ENCODE measurements at regions not wholly inside any gene's neighbourhood (a gene's known extent, or its start where the extent isn't known, plus 50 kb on each side); places are given as distances from the start of the nearest gene placed in this dataset.

GRCh38 chr1:228809621-228810394, 74.5 kb downstream of the RHOU start (continued):
- TF ChIP-seq ZNF781 (CRISPR knock-in tag; IDR thresholded peaks at IDR 0.05; ENCODE audit: borderline replicate concordance, not compliant biosample characterization) = no peak

DNA sequence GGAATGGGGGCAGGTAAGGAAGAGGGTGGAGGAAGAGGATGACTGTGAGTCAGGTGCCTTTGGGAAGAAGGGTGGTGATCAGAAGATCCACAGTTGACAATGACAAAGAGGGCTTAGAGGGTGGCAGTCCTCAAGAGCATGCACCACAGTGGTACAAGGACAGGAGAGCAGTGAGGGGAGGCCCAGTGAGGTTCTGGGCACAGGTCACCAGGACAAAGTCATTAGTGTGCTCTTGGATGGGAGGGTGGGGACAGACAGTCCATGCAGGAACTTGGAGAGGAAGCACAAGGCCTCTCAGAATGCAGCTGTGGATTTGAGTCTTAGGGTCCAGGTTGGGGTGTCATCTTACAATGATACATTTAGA, 75.1 kb downstream of the RHOU start:
- no peak overlapping the region for H2AFZ ChIP-seq (ENCODE audit: low read length)
- H3K27ac ChIP-seq (ENCODE audit: extremely low read length, insufficient read depth, low read length) = no peak overlapping the region
- H3K79me2 ChIP-seq (ENCODE audit: insufficient read depth, low read length) = no peaks in the 10 kb centered on the region
- in situ Hi-C loops (cut with HindIII; ENCODE audit: extremely low pct_ligation_motif_present, low pct_unique_long_range_greater_than_20kb) (no loop called here), intact Hi-C loops (cut with micrococcal nuclease; ENCODE audit: unreplicated experiment) (no loop called here)
- ChIA-PET CTCF (ENCODE audit: low intra/inter-chr PET ratio, low total read pairs) (no interaction called here), POLR2A (interaction anchor here (1.3 kb wide), 1 partner anchor 27 kb away, joined by 6 read pairs; no protein-coding TSS in a partner anchor)
- H3K36me3 ChIP-seq (replicated peaks in 1 of 2; ENCODE audit: control insufficient read depth in 1 of 2, insufficient read depth in 2 of 2, low read length in 2 of 2) = no peaks in the 10 kb centered on the region
- ATAC-seq (peak; percentile 62), FAIRE-seq (no peak), DNase-seq (ENCODE audit: low spot score) (no peak)
- peak overlapping the region in 1 of 3 experiments; percentile 5; a peak in 1 of 6 replicates for H3K4me3 ChIP-seq (replicated peaks in 1 of 3; ENCODE audit: insufficient read depth in 1 of 3, low read depth in 2 of 3, low read length in 3 of 3)
- no peaks in the 10 kb centered on the region for H3K9me3 ChIP-seq (ENCODE audit: low read length)
- BruUV-seq (replicated peaks) = no TSS peak
- H3K9ac ChIP-seq (ENCODE audit: insufficient read depth, low read depth, low read length) = no peak overlapping the region
- H3K4me1 ChIP-seq (ENCODE audit: insufficient read depth, low read length) = peaks cover 51% of the 10 kb centered on the region
- no peaks in the 10 kb centered on the region for H4K20me1 ChIP-seq (ENCODE audit: insufficient read depth, low read length)
- no peaks in the 10 kb centered on the region for H3K27me3 ChIP-seq (ENCODE audit: control insufficient read depth in 1 of 2, insufficient read depth in 2 of 2, low read length in 2 of 2)
- peak overlapping the region; percentile 46 for H3K4me2 ChIP-seq (ENCODE audit: low read depth, low read length)
- TF ChIP-seq GATAD1 (CRISPR knock-in tag; IDR thresholded peaks at IDR 0.05) = no peak
- TF ChIP-seq ZNF280B (CRISPR knock-in tag; IDR thresholded peaks at IDR 0.05; ENCODE audit: borderline replicate concordance) = no peak
- TF ChIP-seq E2F5 (CRISPR knock-in tag; conservative IDR thresholded peaks at IDR 0.05) = no peak
- no peak for TF ChIP-seq ZC3H4 (CRISPR knock-in tag; IDR thresholded peaks at IDR 0.05; ENCODE audit: borderline replicate concordance)
- no peak for TF ChIP-seq ZSCAN25 (CRISPR knock-in tag; IDR thresholded peaks at IDR 0.05)
- TF ChIP-seq, protein P1, sequence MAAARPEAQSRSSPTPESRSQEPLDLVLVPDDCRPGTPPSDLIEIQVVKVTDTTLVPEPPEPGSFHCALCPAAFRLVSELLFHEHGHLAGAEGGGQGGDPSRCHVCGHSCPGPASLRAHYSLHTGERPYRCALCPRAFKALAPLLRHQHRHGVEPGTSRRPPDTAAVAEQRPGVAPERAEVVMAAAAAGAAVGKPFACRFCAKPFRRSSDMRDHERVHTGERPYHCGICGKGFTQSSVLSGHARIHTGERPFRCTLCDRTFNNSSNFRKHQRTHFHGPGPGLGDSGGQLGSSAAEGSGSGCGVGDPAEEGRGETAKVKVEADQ (CRISPR knock-in tag; IDR thresholded peaks at IDR 0.05; ENCODE audit: borderline replicate concordance) = no peak
- no peak for TF ChIP-seq CREB3 (CRISPR knock-in tag; IDR thresholded peaks at IDR 0.05)
- no peak for TF ChIP-seq KMT2B (CRISPR knock-in tag; IDR thresholded peaks at IDR 0.05)

Data from HepG2 (cell line).